Kidney epithelial cell (primary cell): ENCODE measurements at regions not wholly inside any gene's neighbourhood (a gene's known extent, or its start where the extent isn't known, plus 50 kb on each side); places are given as distances from the start of the nearest gene placed in this dataset.

Experiments used
- DNase-seq: peaks from one replicate; pipeline ENCODE4 v3.0.0-alpha.2; 2010; ENCODE audit warnings: low read depth
- H3K27me3 ChIP-seq: 2 replicates; pipeline ENCODE4 v1.6.0; 2011; ENCODE audit warnings: low read length; ENCODE audit not compliant: control insufficient read depth, insufficient read depth
- H3K36me3 ChIP-seq: 2 replicates; pipeline ENCODE4 v1.5.1; 2011; ENCODE audit warnings: low read length; ENCODE audit not compliant: control insufficient read depth, insufficient read depth
- H3K4me3 ChIP-seq: 2 replicates; pipeline ENCODE4 v1.5.1; 2011; ENCODE audit warnings: low read depth, mild to moderate bottlenecking, control low read depth, low read length
- TF ChIP-seq, protein P1 (sequence below): IDR thresholded peaks from 2 replicates; pipeline ENCODE4 v1.5.1; 2011; ENCODE audit warnings: mild to moderate bottlenecking, moderate library complexity, low read length, control low read depth, inconsistent platforms; ENCODE audit not compliant: insufficient read depth, poor library complexity, severe bottlenecking

- DNase-seq: no peak
- no peak overlapping the region for H3K4me3 ChIP-seq
- H3K36me3 ChIP-seq: no peaks in the 10 kb centered on the region
Measured at GRCh38 chr15:95975212-95975611, 355.3 kb upstream of the NR2F2 start.

DNA sequence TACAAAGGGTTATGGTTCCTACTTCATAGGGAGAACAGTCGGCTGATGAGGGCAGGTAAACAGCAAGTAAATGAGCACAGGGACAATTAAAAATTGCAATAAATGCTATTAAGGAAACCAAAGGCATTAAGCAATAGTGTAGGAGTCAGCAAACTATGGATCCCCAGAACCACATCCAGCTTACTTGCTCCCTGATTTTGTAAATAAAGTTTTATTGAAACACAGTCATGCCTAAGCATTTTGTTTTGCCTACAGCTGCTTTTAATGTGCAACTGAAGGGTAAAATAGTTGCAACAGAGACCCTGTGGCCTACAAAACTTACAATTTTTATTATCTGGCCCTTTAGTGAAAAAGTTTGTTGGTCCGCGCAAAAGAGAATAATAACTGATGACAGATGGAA, 351.2 kb upstream of the NR2F2 start:
- no peak overlapping the region for H3K4me3 ChIP-seq
- H3K27me3 ChIP-seq: no peaks in the 10 kb centered on the region

More at GRCh38 chr15:95975212-95975611, 355.3 kb upstream of the NR2F2 start:
- no peaks in the 10 kb centered on the region for H3K27me3 ChIP-seq
- TF ChIP-seq, protein P1, sequence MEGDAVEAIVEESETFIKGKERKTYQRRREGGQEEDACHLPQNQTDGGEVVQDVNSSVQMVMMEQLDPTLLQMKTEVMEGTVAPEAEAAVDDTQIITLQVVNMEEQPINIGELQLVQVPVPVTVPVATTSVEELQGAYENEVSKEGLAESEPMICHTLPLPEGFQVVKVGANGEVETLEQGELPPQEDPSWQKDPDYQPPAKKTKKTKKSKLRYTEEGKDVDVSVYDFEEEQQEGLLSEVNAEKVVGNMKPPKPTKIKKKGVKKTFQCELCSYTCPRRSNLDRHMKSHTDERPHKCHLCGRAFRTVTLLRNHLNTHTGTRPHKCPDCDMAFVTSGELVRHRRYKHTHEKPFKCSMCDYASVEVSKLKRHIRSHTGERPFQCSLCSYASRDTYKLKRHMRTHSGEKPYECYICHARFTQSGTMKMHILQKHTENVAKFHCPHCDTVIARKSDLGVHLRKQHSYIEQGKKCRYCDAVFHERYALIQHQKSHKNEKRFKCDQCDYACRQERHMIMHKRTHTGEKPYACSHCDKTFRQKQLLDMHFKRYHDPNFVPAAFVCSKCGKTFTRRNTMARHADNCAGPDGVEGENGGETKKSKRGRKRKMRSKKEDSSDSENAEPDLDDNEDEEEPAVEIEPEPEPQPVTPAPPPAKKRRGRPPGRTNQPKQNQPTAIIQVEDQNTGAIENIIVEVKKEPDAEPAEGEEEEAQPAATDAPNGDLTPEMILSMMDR: no peak

DNA sequence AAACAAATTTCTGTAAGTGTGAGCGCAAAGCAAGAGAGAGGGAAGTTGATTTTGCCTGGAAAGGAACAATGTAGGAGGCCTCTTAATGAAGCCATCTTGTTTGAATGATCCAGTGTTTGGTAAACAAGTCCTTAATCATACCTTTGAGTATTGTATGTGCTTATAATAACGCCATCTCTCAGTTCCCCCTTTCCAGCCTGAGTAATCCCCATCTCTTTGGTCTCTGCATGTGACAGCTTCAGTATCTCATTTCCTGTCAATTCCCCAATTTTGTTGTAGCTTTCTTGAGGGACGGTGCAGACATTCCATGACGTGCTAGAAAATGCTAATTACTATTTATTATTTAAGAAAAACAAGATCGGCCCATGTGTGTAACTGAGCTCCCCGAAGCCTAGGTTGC, 349.3 kb upstream of the NR2F2 start:
- no peak for DNase-seq
- no peaks in the 10 kb centered on the region for H3K27me3 ChIP-seq
- no peaks in the 10 kb centered on the region for H3K36me3 ChIP-seq
- H3K4me3 ChIP-seq: no peak overlapping the region
- TF ChIP-seq, protein P1: no peak

More for the DNA sequence above, 351.2 kb upstream of the NR2F2 start:
- H3K36me3 ChIP-seq: no peaks in the 10 kb centered on the region
- no peak for DNase-seq
- TF ChIP-seq, protein P1: no peak

DNA sequence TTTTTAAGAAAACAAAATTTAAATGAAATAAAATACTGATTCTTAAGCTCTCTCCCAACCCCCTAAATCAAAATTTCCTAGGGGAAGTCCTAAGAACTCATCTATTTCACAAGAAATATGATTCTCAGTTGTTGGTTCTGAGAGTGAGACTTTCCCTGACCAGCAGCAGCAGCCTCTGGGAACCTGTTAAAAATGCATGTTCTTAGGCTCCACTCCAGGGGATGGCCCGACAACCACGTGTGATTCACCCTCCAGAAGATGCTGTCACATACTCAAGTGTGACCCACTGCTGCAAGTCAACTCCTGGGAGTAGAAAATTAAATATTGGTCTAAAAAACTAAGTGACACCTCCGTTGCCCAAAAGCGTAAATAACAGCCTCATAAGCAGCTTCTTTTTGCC, 343.2 kb upstream of the NR2F2 start:
- no peak for DNase-seq
- H3K36me3 ChIP-seq: no peaks in the 10 kb centered on the region
- H3K4me3 ChIP-seq: no peak overlapping the region
- no peaks in the 10 kb centered on the region for H3K27me3 ChIP-seq
- TF ChIP-seq, protein P1: no peak

DNA sequence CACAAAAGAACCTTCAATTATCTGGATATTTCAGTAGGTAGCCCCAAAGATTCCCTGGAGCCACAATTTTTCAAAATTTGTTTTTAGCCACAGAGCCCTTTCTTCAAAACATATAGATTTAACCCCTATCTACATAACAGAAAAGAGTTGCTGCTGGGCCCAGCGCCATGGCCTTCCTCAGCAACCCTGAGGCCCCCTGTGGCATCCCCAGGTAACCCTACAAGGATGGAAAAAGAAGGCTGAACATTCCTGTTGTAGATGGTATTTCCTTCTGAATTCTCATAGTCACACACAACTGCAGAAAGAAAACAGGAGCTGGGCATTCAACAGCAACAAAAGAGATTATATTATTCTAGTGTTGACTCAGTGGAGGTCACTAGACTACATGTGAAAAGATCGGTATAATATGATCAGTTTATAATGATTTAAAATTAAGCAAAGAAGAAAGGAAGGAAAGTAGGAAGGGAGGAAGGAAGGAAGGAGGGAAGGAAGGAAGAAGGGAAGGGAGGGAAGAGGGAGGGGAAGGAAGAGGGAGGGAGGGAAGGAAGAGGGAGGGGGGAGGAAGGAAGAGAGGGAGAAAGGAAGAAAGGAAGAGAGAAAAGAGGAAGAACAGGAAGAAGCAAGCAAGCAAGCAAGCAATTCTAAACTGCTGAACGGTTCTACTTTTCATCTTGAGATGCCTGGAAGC, 342.5 kb upstream of the NR2F2 start:
- no peak for DNase-seq
- Histone ChIP-seq H3K27me3 (no peaks in the 10 kb centered on the region), H3K4me3 (no peak overlapping the region), H3K36me3 (no peaks in the 10 kb centered on the region)
- TF ChIP-seq, protein P1: no peak

DNA sequence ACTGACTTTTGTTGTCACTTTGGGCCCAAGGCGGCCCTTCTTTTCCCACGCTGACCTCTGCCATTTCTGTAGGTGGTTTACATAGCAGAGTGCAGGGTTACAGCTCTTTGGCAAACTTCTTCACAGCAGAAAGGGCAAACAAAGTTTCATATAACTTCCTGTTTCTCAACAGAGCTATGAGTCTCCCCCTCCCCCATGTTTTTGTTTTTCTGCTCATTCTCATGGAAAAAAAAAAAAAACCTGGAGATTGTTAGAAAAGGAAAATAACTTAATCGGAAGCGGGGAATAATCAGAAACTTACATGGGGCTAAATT, 342.0 kb upstream of the NR2F2 start:
- H3K4me3 ChIP-seq: no peak overlapping the region
- DNase-seq: no peak
- TF ChIP-seq, protein P1: no peak
- no peaks in the 10 kb centered on the region for H3K27me3 ChIP-seq
- no peaks in the 10 kb centered on the region for H3K36me3 ChIP-seq
